ENCODE measurements at regions not wholly inside any gene's neighbourhood (a gene's known extent, or its start where the extent isn't known, plus 50 kb on each side); places are given as distances from the start of the nearest gene placed in this dataset.

GRCh38 chr7:85381212-85381611, 194.4 kb upstream of the SEMA3D start:
- TF ChIP-seq CTCF (IDR thresholded peaks at IDR 0.05; ENCODE audit: low read length) (no peak), EZH2 (IDR thresholded peaks at IDR 0.05; ENCODE audit: borderline replicate concordance, low read length) (no peak)

Measured in OCI-LY1 (cell line).